ENCODE measurements at regions not wholly inside any gene's neighbourhood (a gene's known extent, or its start where the extent isn't known, plus 50 kb on each side); places are given as distances from the start of the nearest gene placed in this dataset.

DNA sequence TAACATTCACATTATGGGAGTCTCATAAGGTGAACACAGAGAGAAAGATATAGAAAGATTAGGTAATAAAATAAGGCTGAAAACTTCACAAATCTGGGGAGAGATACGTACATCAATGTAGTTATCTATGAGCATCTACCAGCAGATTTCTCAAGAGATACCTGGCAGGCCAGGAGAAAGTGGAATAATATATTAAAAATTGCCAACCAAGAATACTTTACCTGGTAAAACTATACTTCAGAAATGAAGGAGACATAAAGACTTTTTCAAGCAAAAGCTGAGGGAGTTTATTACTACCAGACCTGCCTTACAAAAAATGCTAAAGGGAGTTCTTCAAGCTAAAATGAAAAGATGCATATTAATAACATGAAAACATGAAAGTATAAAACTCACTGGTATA is 78.8 kb upstream of the COMTD1 start:
- Histone ChIP-seq H2BK120ac (ENCODE audit: low read depth, low read length) (no peak overlapping the region), H3K4me1 (ENCODE audit: control insufficient read depth in 2 of 2, insufficient read depth in 1 of 2, low read depth in 1 of 2, low read length in 2 of 2) (no peaks in the 10 kb centered on the region), H2AK5ac (ENCODE audit: low read depth, low read length) (no peak overlapping the region), H2AFZ (ENCODE audit: low read length) (no peak overlapping the region), H3K36me3 (replicated peaks in 1 of 2; ENCODE audit: control insufficient read depth in 2 of 2, insufficient read depth in 2 of 2, low read length in 2 of 2) (no peaks in the 10 kb centered on the region), H3K14ac (ENCODE audit: low read length) (no peak overlapping the region), H4K8ac (ENCODE audit: low read depth, low read length) (no peak overlapping the region), H3K9me3 (replicated peaks in 1 of 2; ENCODE audit: control insufficient read depth in 2 of 2, insufficient read depth in 1 of 2, low read depth in 1 of 2, low read length in 2 of 2) (peaks cover 0 to 3% of the 10 kb centered on the region in 2 donors), H2BK15ac (ENCODE audit: low read length) (no peak overlapping the region), H3K9ac (ENCODE audit: low read depth, low read length, poor library complexity) (no peak overlapping the region), H3K27ac (replicated peaks; ENCODE audit: low read length) (no peak overlapping the region), H4K91ac (ENCODE audit: low read depth, low read length, poor library complexity) (no peak overlapping the region), H3K23ac (ENCODE audit: low read depth, low read length, poor library complexity) (no peak overlapping the region), H3K4ac (ENCODE audit: low read length) (no peak overlapping the region), H3K79me1 (ENCODE audit: low read depth, low read length) (no peaks in the 10 kb centered on the region), H3K18ac (ENCODE audit: low read length) (no peak overlapping the region), H3K4me2 (ENCODE audit: insufficient read depth, low read length, poor library complexity, severe bottlenecking) (no peak overlapping the region), H2BK5ac (ENCODE audit: low read length) (no peak overlapping the region), H3K4me3 (ENCODE audit: low read length in 2 of 2) (no peak overlapping the region), H3K27me3 (ENCODE audit: control insufficient read depth in 3 of 3, insufficient read depth in 3 of 3, low read depth in 1 of 3, low read length in 3 of 3) (no peaks in the 10 kb centered on the region), H2BK12ac (ENCODE audit: low read length) (no peak overlapping the region)
- no CpG with 5 or more reads among the region's 1 CpG for WGBS, 2 donors (ENCODE audit: extremely low coverage in 2 of 2, insufficient read length in 2 of 2, insufficient replicate concordance in 1 of 2)
- no peak for DNase-seq (ENCODE audit: low spot score)

DNA sequence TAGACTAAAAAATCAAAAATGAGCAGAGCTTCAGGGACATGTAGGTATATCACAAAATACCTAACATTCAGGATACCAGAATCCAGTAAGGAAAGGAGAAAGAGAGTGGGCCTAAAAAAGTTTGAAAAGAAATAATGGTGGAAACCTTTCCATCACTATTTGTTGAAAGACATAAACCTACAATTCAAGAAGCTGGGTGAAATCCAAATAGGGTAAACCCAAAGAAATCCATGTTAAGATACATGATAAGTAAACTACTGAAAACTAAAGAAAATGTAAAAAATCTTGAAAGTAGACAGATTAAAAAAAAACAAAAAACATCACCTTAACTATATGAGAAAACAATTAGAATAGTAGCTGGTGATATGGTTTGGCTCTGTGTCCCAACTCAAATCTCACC is 76.7 kb upstream of the COMTD1 start:
- Histone ChIP-seq H3K27ac (replicated peaks; ENCODE audit: low read length) (no peak overlapping the region), H3K23ac (ENCODE audit: low read depth, low read length, poor library complexity) (no peak overlapping the region), H4K8ac (ENCODE audit: low read depth, low read length) (no peak overlapping the region), H3K4me1 (ENCODE audit: control insufficient read depth in 2 of 2, insufficient read depth in 1 of 2, low read depth in 1 of 2, low read length in 2 of 2) (no peaks in the 10 kb centered on the region), H2AK5ac (ENCODE audit: low read depth, low read length) (no peak overlapping the region), H2BK15ac (ENCODE audit: low read length) (no peak overlapping the region), H3K4me3 (ENCODE audit: low read length in 2 of 2) (no peak overlapping the region), H4K91ac (ENCODE audit: low read depth, low read length, poor library complexity) (no peak overlapping the region), H3K18ac (ENCODE audit: low read length) (no peak overlapping the region), H2BK12ac (ENCODE audit: low read length) (no peak overlapping the region), H3K4ac (ENCODE audit: low read length) (no peak overlapping the region), H3K36me3 (replicated peaks in 1 of 2; ENCODE audit: control insufficient read depth in 2 of 2, insufficient read depth in 2 of 2, low read length in 2 of 2) (no peaks in the 10 kb centered on the region), H2AFZ (ENCODE audit: low read length) (no peak overlapping the region), H3K9ac (ENCODE audit: low read depth, low read length, poor library complexity) (no peak overlapping the region), H2BK120ac (ENCODE audit: low read depth, low read length) (no peak overlapping the region), H3K27me3 (ENCODE audit: control insufficient read depth in 3 of 3, insufficient read depth in 3 of 3, low read depth in 1 of 3, low read length in 3 of 3) (no peaks in the 10 kb centered on the region), H2BK5ac (ENCODE audit: low read length) (no peak overlapping the region), H3K4me2 (ENCODE audit: insufficient read depth, low read length, poor library complexity, severe bottlenecking) (no peak overlapping the region), H3K79me1 (ENCODE audit: low read depth, low read length) (no peaks in the 10 kb centered on the region), H3K9me3 (replicated peaks in 1 of 2; ENCODE audit: control insufficient read depth in 2 of 2, insufficient read depth in 1 of 2, low read depth in 1 of 2, low read length in 2 of 2) (peaks cover 0 to 3% of the 10 kb centered on the region in 2 donors), H3K14ac (ENCODE audit: low read length) (no peak overlapping the region)
- no peak for DNase-seq (ENCODE audit: low spot score)

DNA sequence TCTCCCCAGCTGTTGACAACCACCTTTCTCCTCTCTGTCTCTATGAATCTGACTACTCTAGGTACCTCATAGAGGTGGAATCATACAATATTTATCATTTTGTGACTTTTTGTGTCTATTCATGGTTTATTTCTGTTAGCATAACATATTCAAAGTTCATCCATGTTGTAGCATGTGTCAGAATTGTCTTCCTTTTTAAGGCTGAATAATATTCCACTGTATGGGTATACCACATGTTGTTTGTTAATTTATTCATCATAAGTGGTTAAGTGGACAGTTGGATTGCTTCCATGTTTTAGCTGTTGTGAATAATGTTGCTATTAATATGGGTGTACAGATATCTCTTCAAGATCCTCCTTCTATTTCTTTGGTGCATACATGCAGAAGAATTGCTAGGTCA is 69.9 kb upstream of the COMTD1 start:
- H2AFZ ChIP-seq (ENCODE audit: low read length) = no peak overlapping the region
- H3K18ac ChIP-seq (ENCODE audit: low read length) = no peak overlapping the region
- no peak for DNase-seq (ENCODE audit: low spot score)

DNA sequence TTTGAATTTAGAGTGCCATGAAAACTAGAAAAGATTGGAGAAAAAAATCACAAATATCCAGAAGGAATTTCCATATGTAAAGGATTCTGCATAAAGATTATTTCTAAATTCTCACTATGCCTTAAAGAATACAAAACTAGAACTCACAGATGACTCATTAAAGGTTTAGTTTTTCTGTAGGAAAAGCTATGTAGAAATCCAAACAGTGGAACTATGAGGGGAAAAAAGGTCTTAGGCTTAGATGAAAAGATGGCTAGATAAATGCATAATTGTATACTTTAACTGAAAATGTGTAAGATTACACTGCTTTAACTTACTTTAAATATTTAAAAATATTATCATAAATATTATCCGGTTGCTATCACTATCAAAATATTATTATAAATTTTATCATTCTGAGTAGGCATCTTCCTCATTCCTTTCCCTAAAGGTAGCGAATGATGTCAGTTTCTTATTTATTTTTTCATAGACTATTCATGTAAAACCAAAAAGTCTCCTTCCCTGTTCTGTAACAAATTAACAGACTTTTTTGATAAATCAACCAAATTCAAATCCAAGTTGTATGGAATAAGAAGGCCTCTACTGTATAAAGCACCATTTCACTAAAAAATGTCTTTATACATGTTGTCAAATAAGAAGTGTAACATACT is 69.1 kb upstream of the COMTD1 start:
- no peak for DNase-seq (ENCODE audit: low spot score)
- WGBS, 2 donors (ENCODE audit: extremely low coverage in 2 of 2, insufficient read length in 2 of 2, insufficient replicate concordance in 1 of 2) = no CpG with 5 or more reads among the region's 2 CpGs
- Histone ChIP-seq H2BK5ac (ENCODE audit: low read length) (no peak overlapping the region), H3K14ac (ENCODE audit: low read length) (no peak overlapping the region), H3K36me3 (replicated peaks in 1 of 2; ENCODE audit: control insufficient read depth in 2 of 2, insufficient read depth in 2 of 2, low read length in 2 of 2) (no peaks in the 10 kb centered on the region), H2AK5ac (ENCODE audit: low read depth, low read length) (no peak overlapping the region), H4K91ac (ENCODE audit: low read depth, low read length, poor library complexity) (no peak overlapping the region), H2AFZ (ENCODE audit: low read length) (no peak overlapping the region), H2BK12ac (ENCODE audit: low read length) (no peak overlapping the region), H4K8ac (ENCODE audit: low read depth, low read length) (no peak overlapping the region), H3K9me3 (replicated peaks in 1 of 2; ENCODE audit: control insufficient read depth in 2 of 2, insufficient read depth in 1 of 2, low read depth in 1 of 2, low read length in 2 of 2) (peaks cover 4% of the 10 kb centered on the region in 2 donors), H3K79me1 (ENCODE audit: low read depth, low read length) (no peaks in the 10 kb centered on the region), H3K18ac (ENCODE audit: low read length) (no peak overlapping the region), H2BK15ac (ENCODE audit: low read length) (no peak overlapping the region), H3K23ac (ENCODE audit: low read depth, low read length, poor library complexity) (no peak overlapping the region), H3K4me3 (ENCODE audit: low read length in 2 of 2) (no peak overlapping the region), H3K4ac (ENCODE audit: low read length) (no peak overlapping the region), H3K27me3 (ENCODE audit: control insufficient read depth in 3 of 3, insufficient read depth in 3 of 3, low read depth in 1 of 3, low read length in 3 of 3) (no peaks in the 10 kb centered on the region), H3K27ac (replicated peaks; ENCODE audit: low read length) (no peak overlapping the region), H3K4me1 (ENCODE audit: control insufficient read depth in 2 of 2, insufficient read depth in 1 of 2, low read depth in 1 of 2, low read length in 2 of 2) (no peaks in the 10 kb centered on the region), H2BK120ac (ENCODE audit: low read depth, low read length) (no peak overlapping the region), H3K9ac (ENCODE audit: low read depth, low read length, poor library complexity) (no peak overlapping the region), H3K4me2 (ENCODE audit: insufficient read depth, low read length, poor library complexity, severe bottlenecking) (no peak overlapping the region)

More for the DNA sequence above, 69.9 kb upstream of the COMTD1 start:
- Histone ChIP-seq H4K8ac (ENCODE audit: low read depth, low read length) (no peak overlapping the region), H3K4ac (ENCODE audit: low read length) (no peak overlapping the region), H3K9me3 (replicated peaks in 1 of 2; ENCODE audit: control insufficient read depth in 2 of 2, insufficient read depth in 1 of 2, low read depth in 1 of 2, low read length in 2 of 2) (peaks cover 4% of the 10 kb centered on the region in 2 donors), H2BK120ac (ENCODE audit: low read depth, low read length) (no peak overlapping the region), H4K91ac (ENCODE audit: low read depth, low read length, poor library complexity) (no peak overlapping the region), H2BK12ac (ENCODE audit: low read length) (no peak overlapping the region), H3K79me1 (ENCODE audit: low read depth, low read length) (no peaks in the 10 kb centered on the region), H2BK5ac (ENCODE audit: low read length) (no peak overlapping the region), H3K27me3 (ENCODE audit: control insufficient read depth in 3 of 3, insufficient read depth in 3 of 3, low read depth in 1 of 3, low read length in 3 of 3) (no peaks in the 10 kb centered on the region), H3K14ac (ENCODE audit: low read length) (no peak overlapping the region), H3K9ac (ENCODE audit: low read depth, low read length, poor library complexity) (no peak overlapping the region), H3K27ac (replicated peaks; ENCODE audit: low read length) (no peak overlapping the region), H3K36me3 (replicated peaks in 1 of 2; ENCODE audit: control insufficient read depth in 2 of 2, insufficient read depth in 2 of 2, low read length in 2 of 2) (no peaks in the 10 kb centered on the region), H3K4me2 (ENCODE audit: insufficient read depth, low read length, poor library complexity, severe bottlenecking) (no peak overlapping the region), H2AK5ac (ENCODE audit: low read depth, low read length) (no peak overlapping the region), H3K23ac (ENCODE audit: low read depth, low read length, poor library complexity) (no peak overlapping the region), H3K4me3 (ENCODE audit: low read length in 2 of 2) (no peak overlapping the region), H2BK15ac (ENCODE audit: low read length) (no peak overlapping the region), H3K4me1 (ENCODE audit: control insufficient read depth in 2 of 2, insufficient read depth in 1 of 2, low read depth in 1 of 2, low read length in 2 of 2) (no peaks in the 10 kb centered on the region)

Measured in neuronal stem cell (in vitro differentiated cells).